PFSK-1 (cell line): ENCODE measurements at regions not wholly inside any gene's neighbourhood (a gene's known extent, or its start where the extent isn't known, plus 50 kb on each side); places are given as distances from the start of the nearest gene placed in this dataset.

Experiments used
- FOXP2 ChIP-seq: optimal IDR thresholded peaks from 2 replicates; pipeline ENCODE3; 2011; ENCODE audit warnings: borderline replicate concordance, control low read depth, inconsistent platforms; ENCODE audit not compliant: insufficient read depth; ENCODE audit errors: extremely low read length, extremely low read depth
- POLR2AphosphoS5 ChIP-seq: IDR thresholded peaks from 2 replicates; pipeline ENCODE4 v1.6.1; 2012; ENCODE audit warnings: low read depth, mild to moderate bottlenecking, control low read depth, low read length, moderate library complexity
- SIN3A ChIP-seq: IDR thresholded peaks from 2 replicates; pipeline ENCODE4 v1.6.1; 2012; ENCODE audit warnings: mild to moderate bottlenecking, low read length, moderate library complexity, borderline replicate concordance; ENCODE audit not compliant: insufficient read depth
- TAF1 ChIP-seq: IDR thresholded peaks from 2 replicates; pipeline ENCODE4 v1.6.1; 2012; ENCODE audit warnings: low read length, control low read depth, borderline replicate concordance; ENCODE audit not compliant: insufficient read depth
- TF ChIP-seq, protein P1 (sequence below), 2 experiments: IDR thresholded peaks; 2 replicates each; pipeline versions ENCODE4 v1.6.1 to v1.8.0; 2011 to 2012; ENCODE audit warnings: low read depth in 2 of 2, low read length in 2 of 2, control low read depth in 1 of 2, inconsistent platforms in 1 of 2, mild to moderate bottlenecking in 1 of 2, moderate library complexity in 1 of 2; ENCODE audit not compliant: insufficient read depth in 1 of 2

GRCh38 chr5:25033658-25034057 lies 388.9 kb upstream of the CDH10 start:
- TF ChIP-seq TAF1 (no peak), FOXP2 (no peak), POLR2AphosphoS5 (no peak), SIN3A (no peak)
- TF ChIP-seq, protein P1, sequence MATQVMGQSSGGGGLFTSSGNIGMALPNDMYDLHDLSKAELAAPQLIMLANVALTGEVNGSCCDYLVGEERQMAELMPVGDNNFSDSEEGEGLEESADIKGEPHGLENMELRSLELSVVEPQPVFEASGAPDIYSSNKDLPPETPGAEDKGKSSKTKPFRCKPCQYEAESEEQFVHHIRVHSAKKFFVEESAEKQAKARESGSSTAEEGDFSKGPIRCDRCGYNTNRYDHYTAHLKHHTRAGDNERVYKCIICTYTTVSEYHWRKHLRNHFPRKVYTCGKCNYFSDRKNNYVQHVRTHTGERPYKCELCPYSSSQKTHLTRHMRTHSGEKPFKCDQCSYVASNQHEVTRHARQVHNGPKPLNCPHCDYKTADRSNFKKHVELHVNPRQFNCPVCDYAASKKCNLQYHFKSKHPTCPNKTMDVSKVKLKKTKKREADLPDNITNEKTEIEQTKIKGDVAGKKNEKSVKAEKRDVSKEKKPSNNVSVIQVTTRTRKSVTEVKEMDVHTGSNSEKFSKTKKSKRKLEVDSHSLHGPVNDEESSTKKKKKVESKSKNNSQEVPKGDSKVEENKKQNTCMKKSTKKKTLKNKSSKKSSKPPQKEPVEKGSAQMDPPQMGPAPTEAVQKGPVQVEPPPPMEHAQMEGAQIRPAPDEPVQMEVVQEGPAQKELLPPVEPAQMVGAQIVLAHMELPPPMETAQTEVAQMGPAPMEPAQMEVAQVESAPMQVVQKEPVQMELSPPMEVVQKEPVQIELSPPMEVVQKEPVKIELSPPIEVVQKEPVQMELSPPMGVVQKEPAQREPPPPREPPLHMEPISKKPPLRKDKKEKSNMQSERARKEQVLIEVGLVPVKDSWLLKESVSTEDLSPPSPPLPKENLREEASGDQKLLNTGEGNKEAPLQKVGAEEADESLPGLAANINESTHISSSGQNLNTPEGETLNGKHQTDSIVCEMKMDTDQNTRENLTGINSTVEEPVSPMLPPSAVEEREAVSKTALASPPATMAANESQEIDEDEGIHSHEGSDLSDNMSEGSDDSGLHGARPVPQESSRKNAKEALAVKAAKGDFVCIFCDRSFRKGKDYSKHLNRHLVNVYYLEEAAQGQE (IDR thresholded peaks at IDR 0.05; ENCODE audit: insufficient read depth in 1 of 2, low read depth in 2 of 2, low read length in 2 of 2) = no peak
